HG03159 (cell line): ENCODE measurements at regions not wholly inside any gene's neighbourhood (a gene's known extent, or its start where the extent isn't known, plus 50 kb on each side); places are given as distances from the start of the nearest gene placed in this dataset.
A peak's percentile ranks its signal among the peaks of the same experiment; 100 is the strongest.

Experiments
- ATAC-seq: cut with Tn5 transposase; IDR thresholded peaks from one replicate; pipeline ENCODE4 v1.9.1; 2021; ENCODE audit warnings: mild to moderate bottlenecking, moderate library complexity; ENCODE audit not compliant: unreplicated experiment

GRCh38 chrX:149275836-149276235, 229.3 kb downstream of the IDS start:
- ATAC-seq: no peak

- ATAC-seq: no peak
These were observed 230.5 kb downstream of the IDS start for GRCh38 chrX:149274516-149275105.

GRCh38 chrX:149272690-149273463, 232.2 kb downstream of the IDS start:
- no peak for ATAC-seq

- ATAC-seq: peak; percentile 72
These were observed 237.0 kb downstream of the IDS start for GRCh38 chrX:149267878-149268813.

GRCh38 chrX:149262086-149262485, 243.0 kb downstream of the IDS start:
- no peak for ATAC-seq

- ATAC-seq: no peak
These were observed 245.9 kb downstream of the IDS start for GRCh38 chrX:149259241-149259640.

- ATAC-seq: no peak
These were observed 249.2 kb downstream of the IDS start for GRCh38 chrX:149255860-149256259.

GRCh38 chrX:149248073-149248625, 257.0 kb downstream of the IDS start:
- ATAC-seq: no peak

GRCh38 chrX:149230689-149231088, 274.4 kb downstream of the IDS start:
- no peak for ATAC-seq

- ATAC-seq: no peak
These were observed 281.3 kb downstream of the IDS start for GRCh38 chrX:149223854-149224253.

GRCh38 chrX:149222040-149222439, 283.1 kb downstream of the IDS start:
- ATAC-seq: no peak

- ATAC-seq: no peak
These were observed 283.9 kb downstream of the IDS start for GRCh38 chrX:149221230-149221629.

GRCh38 chrX:149213264-149213663, 291.8 kb downstream of the IDS start:
- no peak for ATAC-seq

GRCh38 chrX:149208307-149208706, 296.8 kb downstream of the IDS start:
- no peak for ATAC-seq

- ATAC-seq: no peak
These were observed 297.6 kb downstream of the IDS start for GRCh38 chrX:149207518-149207917.

- ATAC-seq: peak; percentile 60
These were observed 299.2 kb downstream of the IDS start for GRCh38 chrX:149205937-149206336.

- ATAC-seq: no peak
These were observed 300.0 kb downstream of the IDS start for GRCh38 chrX:149205081-149205480.

GRCh38 chrX:149199734-149200133, 305.4 kb downstream of the IDS start:
- ATAC-seq: no peak

- no peak for ATAC-seq
These were observed 305.9 kb downstream of the IDS start for GRCh38 chrX:149198980-149199732.

- no peak for ATAC-seq
These were observed 320.0 kb downstream of the IDS start for GRCh38 chrX:149185087-149185486.
